ENCODE measurements at regions not wholly inside any gene's neighbourhood (a gene's known extent, or its start where the extent isn't known, plus 50 kb on each side); places are given as distances from the start of the nearest gene placed in this dataset.

DNA sequence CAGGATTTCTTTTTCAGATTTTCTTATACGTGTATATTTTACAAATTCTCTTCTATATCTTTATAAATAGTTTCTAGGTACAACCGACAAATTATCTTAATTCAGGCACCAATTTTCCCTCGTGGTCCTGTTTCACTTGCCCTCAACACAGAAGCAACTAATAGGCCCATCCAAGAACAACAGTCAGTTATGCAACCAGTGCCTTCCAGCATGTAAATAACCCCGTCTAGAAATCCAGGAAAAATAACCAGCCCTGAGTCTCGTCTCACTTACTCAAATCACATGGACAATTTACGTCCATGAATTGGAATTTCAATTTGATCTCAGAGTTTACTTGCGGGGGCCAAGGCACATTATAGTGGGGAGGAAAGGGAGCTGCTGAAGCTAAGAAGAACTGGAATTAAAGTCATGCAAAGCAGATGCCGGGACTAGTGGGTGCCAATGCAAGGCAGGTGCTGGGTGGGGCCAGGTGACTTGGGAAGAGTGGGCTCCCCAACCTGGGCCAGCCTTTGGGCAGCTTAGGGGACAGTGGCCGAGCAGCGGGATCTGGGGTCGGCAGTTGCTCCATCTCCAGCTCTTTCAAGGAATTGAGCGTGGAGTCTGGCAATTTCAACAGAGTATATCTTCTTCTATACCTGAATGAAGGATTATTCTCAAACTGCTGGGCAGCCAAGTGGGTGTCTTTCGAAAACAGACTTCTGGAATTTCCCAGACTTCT, 121.7 kb downstream of the EDN3 start:
- TF ChIP-seq CTCF (IDR thresholded peaks at IDR 0.05; ENCODE audit: control extremely low read depth in 1 of 3, insufficient read depth in 1 of 3, low read depth in 1 of 3, low read length in 3 of 3) (no peak), POLR2A (IDR thresholded peaks at IDR 0.05; ENCODE audit: control extremely low read depth in 1 of 2, low read depth in 2 of 2, low read length in 2 of 2) (no peak), SIN3A (conservative IDR thresholded peaks at IDR 0.05 in 1 of 2, IDR thresholded peaks at IDR 0.05 in 1 of 2; ENCODE audit: low read depth in 1 of 2, low read length in 2 of 2) (no peak), EZH2 (IDR thresholded peaks at IDR 0.05; ENCODE audit: low read depth, low read length, severe bottlenecking) (no peak), SAP30 (IDR thresholded peaks at IDR 0.05; ENCODE audit: insufficient read depth, insufficient replicate concordance, low read length) (no peak), CHD7 (IDR thresholded peaks at IDR 0.05; ENCODE audit: insufficient replicate concordance, low read length) (no peak), POLR2AphosphoS5 (IDR thresholded peaks at IDR 0.05; ENCODE audit: low read depth, low read length) (no peak), JUN (IDR thresholded peaks at IDR 0.05; ENCODE audit: low read depth, low read length) (no peak), SP1 (IDR thresholded peaks at IDR 0.05; ENCODE audit: low read depth, low read length) (no peak), MAFK (IDR thresholded peaks at IDR 0.05; ENCODE audit: low read depth, low read length) (no peak)
